ENCODE measurements at regions not wholly inside any gene's neighbourhood (a gene's known extent, or its start where the extent isn't known, plus 50 kb on each side); places are given as distances from the start of the nearest gene placed in this dataset.
"Not testable (repeated sequence)": the region's sequence is repeated elsewhere in the genome, so short reads cannot be mapped to it uniquely, and the experiment has no call there.

DNA sequence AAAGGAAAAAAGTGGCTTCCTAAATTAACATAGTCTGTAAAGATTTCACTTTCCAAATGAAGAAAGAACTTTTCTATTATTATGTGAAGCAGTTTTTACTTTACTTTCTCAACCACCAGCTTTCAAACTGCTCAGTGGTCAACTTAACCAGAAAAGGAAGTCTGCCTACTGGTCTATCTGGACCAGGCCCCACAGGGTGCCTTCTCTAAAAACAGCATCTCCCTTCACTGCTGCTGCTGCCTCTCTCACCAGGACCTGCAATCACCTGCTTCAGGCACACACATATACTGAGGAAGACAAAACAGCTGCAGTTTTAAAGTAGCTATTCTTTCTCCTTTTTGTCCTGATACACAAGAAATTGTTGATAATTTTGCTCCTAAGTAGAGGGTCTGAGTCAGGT lies 221.3 kb upstream of the DCC start:
- no peak for DNase-seq (ENCODE audit: low read depth in 4 of 4, low spot score in 2 of 4)

DNA sequence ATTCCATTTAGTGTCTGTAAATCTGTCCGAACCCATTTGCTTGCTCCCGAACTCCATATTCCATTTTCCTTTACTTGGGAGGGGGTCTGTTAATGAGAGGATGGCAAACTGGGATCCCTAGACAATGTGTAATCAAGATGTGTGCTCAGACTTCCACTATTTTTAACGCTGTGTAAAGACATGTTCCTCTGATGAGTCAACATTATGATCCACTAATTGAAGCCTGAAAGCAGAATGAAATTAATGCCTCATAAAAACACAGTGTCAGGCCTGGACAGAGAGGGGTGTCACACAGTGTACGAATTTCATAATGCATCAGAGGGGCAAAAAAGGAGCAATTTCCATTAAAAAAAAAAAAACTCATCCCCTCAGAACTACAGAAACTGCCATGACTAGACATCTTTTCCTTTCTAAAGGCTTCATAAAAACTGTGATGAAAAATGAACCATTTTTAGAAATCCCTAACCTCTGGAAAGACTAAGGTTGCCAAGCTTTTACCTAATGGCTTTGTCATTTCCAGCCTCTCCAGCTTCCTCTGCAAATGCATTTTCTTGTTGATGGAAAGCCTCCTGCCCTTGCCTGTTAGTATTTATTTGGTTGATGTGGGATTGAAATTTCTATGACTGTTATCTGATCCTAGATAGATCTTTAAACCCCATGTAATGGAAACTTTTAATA lies 209.2 kb upstream of the DCC start:
- no peak for DNase-seq (ENCODE audit: low read depth in 4 of 4, low spot score in 2 of 4)

DNA sequence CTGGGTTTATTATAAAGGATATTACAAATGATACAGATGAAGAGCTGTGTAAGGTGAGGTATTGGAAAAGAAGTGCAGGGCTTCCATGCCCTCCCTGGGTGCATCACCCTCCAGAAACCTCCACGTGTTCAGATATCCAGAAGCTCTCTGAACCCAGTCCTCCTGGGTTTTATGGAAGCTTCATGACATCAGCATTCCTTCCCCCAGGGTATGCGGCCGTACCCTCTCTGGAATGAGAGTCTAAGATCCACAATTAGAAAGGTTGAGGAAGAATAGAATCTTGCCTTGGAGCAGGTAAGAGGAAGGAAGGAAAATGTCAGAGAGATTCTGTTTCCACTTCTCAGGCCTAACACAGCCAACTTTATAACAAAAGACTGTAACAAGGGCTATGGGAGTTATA lies 208.2 kb upstream of the DCC start:
- no peak for DNase-seq (ENCODE audit: low read depth in 4 of 4, low spot score in 2 of 4)

DNA sequence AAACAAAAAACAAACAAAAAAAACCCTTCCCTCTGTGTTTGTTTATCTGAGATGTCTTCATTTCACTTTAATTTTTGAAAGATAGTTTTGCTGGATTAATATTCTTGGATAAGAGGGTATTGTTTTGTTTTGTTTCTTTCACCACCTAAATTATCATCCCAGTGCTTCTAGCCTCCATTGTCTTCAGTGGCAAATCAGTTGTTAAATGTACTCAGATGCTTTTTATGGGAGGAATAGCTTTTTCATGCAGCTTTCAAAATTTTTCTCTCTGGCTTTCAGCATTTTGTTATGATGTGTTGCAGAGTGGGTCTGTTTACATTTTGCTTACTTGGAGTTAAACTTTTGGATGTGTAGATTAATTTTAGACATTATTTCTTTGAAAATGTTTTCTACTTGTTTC lies 203.5 kb upstream of the DCC start:
- no peak for DNase-seq (ENCODE audit: low read depth in 4 of 4, low spot score in 2 of 4)

DNA sequence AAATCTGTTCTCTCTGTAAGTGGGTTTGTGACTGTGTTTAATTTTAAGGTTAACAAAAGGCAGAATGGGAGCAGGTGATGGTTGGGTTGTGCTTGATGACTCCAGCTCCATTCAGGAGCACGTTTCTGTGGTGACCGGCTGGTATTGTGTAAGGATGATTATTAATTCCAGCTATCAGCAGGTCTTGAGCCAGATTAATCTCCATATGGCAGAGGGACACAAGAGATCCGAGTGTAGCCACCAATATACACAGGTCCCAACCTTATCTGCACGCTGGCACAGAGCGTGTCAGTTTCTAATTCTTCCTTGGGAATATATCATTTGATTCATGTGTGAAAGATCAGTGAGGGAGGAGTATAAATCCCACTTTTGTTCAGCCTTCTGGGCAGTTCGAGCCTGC lies 199.0 kb upstream of the DCC start:
- no peak for DNase-seq (ENCODE audit: low read depth in 4 of 4, low spot score in 2 of 4)

DNA sequence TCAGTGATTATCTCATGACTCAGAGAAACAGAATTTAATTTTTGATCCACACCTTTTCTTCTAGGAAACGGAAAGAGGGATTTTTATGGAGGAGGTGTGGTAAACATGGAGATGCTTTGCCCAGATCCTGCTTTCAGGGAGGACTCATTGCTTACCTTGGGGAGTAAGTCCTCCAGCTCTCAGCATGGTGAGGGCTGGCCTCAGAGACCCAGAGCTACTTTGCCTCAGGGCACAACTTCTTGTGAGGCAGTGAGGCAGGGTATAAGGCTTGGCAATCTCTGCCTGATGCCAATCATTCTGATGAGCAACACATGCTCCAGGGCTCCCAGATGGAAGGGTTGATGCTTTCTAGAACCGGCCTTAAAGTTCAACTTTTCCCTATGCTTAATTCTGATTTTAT lies 189.9 kb upstream of the DCC start:
- DNase-seq (ENCODE audit: low read depth in 4 of 4, low spot score in 2 of 4), result no peak

DNA sequence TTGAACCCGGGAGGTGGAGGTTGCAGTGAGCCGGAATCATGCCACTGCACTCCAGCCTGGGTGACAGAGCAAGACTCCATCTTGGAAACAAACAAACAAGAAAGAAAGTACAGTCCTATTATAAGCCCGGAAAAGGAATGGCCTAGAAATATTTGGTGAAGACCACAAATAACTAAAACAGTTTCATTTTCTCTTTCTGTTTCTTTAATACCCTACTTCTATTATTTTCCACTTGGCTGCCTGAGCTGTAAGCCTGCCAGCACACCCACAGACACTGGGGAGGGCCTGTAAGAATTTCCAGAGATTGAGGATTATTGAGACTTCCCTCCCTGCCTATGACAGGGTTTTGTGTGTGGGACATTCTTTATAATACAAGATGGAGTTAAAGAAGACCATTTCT lies 188.0 kb upstream of the DCC start:
- DNase-seq (ENCODE audit: low read depth in 4 of 4, low spot score in 2 of 4), result no peak

DNA sequence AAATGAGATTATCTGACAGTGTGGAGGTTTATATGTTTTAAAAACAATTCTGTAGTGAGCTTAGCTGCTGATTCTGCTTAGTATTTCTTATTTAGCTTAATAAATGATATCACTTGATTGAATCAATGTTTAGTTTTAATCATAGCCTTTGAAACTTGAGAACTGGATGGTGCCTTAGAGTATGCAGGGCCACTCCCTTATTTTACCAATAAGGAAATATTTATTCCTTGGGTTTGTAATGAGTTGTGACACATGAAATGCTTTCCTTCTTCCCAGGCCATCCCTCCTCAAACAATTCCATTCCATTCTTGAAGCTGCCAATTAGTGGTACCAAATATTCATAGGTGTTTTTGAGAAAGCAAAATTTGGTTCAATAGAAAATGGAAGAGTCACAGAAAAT lies 183.8 kb upstream of the DCC start:
- no peak for DNase-seq (ENCODE audit: low read depth in 4 of 4, low spot score in 2 of 4)

DNA sequence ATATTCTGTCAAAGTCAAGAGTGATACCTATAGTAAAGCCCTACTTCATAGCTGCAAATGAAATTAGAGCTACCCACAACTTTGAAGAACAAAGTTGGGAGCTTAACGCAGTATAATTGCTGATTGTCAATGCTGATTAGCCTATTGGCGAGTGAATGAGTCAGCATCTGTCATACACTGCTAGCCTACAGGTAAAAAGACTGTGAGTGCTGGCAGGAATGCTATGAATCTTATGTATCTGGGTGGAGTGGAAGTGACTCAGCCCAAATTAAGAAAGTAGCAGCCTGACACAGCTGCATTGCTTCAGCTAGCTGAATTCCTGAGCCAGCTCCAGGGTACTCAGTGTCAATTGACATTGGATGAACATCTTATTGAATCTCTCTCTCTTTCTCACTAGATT lies 179.4 kb upstream of the DCC start:
- DNase-seq (ENCODE audit: low read depth in 4 of 4, low spot score in 2 of 4), result no peak

DNA sequence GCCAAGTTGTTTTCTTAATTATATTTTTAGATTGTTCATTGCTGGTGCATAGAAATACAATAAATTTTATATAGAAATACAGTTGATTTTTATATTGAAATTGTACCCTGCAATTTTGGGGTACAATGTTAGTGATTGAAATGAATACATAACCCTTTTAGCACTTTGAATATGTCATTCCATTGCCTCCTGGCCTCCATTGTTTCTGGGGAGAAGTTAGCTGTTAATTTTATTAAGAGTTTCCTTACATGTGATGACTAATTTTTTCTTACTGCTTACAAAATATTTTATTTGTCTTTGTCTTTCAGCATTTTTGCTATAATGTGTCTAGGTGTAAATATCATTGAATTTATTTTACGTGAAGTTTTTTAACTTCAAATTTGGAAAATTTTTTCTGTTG lies 176.5 kb upstream of the DCC start:
- no peak for DNase-seq (ENCODE audit: low read depth in 4 of 4, low spot score in 2 of 4)

DNA sequence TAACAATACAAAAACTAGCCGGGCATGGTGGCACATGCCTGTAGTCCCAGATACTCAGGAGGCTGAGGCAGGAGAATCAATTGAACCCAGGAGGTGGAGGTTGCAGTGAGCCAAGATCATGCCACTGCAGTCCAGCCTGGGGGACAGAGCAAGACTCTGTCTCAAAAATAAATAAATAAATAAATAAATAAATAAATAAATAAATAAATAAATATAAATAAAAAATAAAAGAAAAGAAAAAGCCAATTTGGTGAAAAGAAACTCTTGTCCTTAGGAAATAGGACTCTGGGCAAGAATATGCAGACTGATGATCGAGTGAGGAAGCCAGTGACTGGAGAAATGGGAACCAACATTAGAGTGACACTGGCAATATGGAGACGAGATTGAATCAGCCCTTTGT lies 171.9 kb upstream of the DCC start:
- DNase-seq (ENCODE audit: low read depth in 4 of 4, low spot score in 2 of 4), result not testable (repeated sequence)

DNA sequence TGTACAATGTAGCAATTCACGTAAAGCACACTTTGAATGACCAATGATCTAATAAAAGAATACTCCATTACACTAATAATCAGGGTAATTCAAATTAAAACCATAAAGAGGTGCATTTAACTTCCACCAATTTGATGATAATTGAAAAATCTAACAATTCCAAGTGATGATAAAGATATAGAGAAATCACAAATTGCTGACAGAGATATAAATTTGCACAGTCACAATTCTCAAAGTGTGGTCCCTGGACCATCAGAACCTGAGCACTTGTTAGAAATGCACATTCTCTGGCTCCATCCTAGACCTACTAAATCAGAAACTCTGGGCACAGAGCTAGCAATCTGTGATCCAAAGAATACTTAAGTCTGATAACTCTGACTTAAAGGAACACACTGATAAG lies 165.8 kb upstream of the DCC start:
- no peak for DNase-seq (ENCODE audit: low read depth in 4 of 4, low spot score in 2 of 4)

DNA sequence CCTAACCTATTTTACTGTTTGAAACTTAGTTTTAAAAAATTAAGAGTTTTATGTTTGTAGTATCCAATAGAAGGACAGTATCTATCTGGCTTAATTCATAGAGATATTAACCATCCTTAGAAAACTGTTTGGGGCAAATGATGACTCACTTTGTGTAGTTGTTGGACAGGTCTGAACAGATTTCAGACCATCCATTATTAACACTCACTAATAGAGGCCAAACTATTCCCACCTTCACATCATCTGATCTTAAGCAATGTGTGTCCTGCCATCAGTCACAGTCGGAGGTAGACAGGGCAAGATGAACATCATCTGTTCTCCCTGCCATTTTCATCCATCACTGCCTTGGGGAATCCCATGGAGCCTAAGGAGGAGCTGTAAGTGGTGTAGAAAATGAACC lies 164.6 kb upstream of the DCC start:
- DNase-seq (ENCODE audit: low read depth in 4 of 4, low spot score in 2 of 4), result no peak

DNA sequence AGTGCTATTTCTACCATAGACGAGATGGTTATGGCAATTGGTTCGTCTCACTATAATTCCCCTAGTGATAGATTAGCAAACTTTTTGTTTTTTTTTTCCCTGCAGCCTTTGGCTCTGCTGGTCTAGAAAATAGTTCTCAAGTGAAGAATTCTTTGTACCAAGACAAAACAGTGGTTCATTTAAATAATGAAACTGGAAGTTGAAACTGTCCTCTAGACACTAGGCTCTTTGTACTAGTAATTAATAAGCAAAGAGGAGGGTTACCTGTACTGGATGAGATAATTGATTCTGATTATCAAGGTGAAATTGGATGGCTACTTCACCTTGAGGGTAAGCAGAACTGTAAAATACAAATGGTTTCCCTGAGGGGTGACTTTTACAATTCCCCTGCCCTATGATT lies 156.9 kb upstream of the DCC start:
- no peak for DNase-seq (ENCODE audit: low read depth in 4 of 4, low spot score in 2 of 4)

DNA sequence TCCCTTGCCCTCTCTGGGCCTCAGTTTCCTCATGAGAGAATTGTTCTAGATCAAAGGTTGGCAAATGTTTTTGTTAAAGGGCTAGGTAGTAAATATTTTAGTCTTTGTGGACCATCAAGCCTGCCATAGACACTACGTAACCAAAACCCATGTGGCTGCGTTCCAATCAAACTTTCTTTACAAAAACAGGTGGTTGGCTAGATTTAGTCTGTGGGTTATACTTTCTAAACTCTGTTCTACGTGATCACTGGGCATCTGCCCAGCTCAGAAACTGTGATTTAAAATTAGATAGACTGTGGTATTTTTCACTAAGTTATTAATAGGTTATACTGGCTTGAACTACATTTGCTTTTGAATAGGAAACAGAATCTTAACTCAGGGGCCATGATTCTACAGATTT lies 149.8 kb upstream of the DCC start:
- no peak for DNase-seq (ENCODE audit: low read depth in 4 of 4, low spot score in 2 of 4)

DNA sequence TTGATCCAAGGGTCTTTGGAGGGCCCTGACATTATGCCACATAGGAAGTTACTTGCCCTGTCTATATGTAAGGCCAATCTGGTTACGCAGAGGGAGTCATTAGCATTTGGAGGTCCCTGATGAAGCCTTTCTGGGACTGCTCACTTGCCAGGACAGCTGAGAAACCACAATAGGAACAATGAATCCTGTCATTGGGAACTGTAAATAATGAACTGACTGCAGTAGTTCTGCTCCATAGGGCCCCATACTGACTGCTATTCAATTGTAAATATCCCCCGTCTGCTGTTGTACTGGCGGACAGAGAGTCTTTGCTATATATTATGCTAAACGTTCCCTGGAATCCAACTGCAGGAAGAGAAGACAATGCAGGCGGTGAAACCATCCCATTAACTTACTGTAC lies 149.4 kb upstream of the DCC start:
- no peak for DNase-seq (ENCODE audit: low read depth in 4 of 4, low spot score in 2 of 4)

DNA sequence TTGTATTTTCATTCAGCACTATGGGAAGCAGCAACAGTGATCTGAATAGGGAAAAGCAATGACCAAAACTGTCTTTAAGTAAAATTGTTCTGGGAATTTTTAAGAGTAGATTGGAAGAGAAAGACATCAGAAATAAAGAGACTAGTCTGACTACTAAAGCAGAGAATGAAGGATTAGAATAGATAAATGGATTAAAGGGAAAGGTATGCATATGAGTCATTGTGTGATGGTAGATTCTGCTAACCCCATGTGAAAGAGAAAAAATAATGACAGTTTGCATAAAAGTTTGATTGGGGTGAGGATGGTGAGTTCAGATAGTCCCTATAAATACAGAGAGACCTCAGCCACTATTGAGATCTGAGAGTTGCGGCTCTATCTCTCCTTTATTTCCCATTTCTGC lies 139.6 kb upstream of the DCC start:
- no peak for DNase-seq (ENCODE audit: low read depth in 4 of 4, low spot score in 2 of 4)

DNA sequence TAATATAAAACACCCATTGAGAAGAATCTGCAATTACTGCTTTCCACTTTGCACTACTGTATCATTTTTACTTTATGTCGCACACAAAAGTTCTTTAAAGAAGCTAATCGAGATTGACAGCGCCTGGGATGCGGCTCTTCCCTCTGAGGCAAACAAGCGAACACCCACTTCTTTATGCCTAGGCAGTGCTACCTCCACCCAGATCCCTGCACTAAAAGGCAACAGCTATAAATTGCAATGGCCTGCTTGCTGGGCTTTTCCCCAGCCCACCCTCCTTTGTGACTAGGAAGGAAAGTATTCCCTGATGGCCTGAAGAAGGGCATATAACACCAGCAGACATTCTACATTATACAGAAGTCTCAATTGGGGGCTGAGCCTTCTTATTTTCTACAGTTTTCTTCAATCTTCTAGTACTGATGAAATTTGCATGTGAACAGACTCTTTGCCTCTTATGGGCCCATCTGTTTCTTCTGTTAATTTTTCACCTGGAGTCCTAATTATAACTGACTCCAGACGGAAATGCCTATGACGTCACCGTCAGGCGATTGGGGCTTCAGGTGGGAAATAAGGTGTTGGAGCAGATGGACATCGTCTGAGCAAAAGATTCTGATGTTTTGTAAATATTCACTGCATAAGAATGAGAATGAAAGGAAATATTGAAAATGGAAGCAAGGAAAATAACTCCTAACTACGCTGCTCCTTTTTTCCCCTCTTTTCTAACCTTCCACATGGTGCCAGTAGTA lies 138.9 kb upstream of the DCC start:
- no peak for DNase-seq (ENCODE audit: low read depth in 4 of 4, low spot score in 2 of 4)

DNA sequence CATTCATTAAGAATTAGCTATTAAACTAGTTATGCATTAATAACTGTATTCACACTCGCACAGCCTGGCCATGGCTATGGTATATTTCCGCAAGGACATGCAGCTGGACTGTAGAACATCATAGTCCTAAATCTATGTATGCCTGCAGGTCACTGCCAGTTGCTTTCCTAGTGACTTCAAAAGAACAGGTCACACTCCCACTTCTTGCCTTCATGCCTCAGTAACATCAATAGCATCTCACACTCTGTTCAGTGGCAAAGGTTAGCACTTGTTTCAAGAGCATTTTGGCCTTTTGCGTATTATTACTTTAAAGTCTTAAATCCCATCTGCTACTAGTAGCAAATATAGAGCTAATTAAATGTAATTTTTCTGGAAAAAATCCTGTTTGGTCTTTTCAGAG lies 131.4 kb upstream of the DCC start:
- peak in 2 of 4 donors; percentile 1 to 15 for DNase-seq (ENCODE audit: low read depth in 4 of 4, low spot score in 2 of 4)

DNA sequence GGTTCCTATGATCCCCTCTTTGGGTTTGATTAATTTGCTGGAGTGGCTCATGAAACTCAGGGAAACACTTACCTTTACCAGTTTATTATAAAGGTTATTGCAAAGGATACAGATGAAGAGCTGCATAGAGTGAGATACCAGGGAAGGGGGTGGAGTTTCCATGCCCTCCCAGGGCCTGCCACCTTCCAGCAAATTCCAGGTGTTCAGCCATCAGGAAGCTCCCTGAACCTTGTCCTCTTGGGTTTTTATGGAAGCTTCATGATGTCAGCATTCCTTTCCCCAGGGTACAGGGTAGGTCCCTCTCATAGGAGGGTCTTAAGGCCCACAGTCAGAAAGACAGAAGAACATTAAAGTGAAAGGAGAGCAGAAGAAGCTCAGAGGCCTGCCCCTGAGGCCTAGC lies 123.9 kb upstream of the DCC start:
- DNase-seq (ENCODE audit: low read depth in 4 of 4, low spot score in 2 of 4), result no peak

DNA sequence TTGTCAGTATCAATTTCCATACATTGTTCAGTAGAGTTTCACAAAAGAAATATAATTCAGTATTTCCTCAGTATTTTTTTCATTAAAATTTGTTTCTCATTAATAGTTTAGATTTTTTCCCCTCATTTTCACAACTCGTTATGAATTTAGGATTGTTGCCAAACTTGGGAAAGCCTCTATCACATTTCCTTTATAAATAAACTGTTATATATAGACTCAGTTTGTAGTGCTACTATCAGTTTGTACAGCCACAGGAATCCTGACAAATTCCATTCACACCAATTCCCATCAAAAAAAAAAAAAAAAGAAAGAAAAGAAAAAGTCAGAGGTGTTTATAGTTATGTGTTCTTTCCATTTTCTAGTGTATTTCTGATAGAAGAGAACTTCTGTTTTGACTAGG lies 123.3 kb upstream of the DCC start:
- no peak for DNase-seq (ENCODE audit: low read depth in 4 of 4, low spot score in 2 of 4)

DNA sequence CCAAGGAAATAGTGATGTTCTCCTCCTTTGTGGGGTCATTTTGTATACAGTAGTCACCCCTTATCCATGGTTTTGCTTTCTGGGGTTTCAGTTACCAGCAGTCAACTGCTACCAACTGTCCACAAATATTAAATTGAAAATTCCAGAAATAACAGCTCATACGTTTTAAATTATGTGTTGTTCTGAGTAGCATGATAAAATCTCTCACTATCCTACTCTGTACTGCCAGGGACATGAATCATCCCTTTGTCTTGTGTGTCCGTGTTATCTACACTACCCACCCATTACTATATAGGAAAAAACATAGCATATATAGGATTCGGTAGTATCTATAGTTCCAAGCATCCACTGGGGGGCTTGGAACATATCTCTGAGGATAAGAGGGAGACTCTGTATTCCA lies 120.9 kb upstream of the DCC start:
- DNase-seq (ENCODE audit: low read depth in 4 of 4, low spot score in 2 of 4), result no peak
